Natural killer cell (primary cell): ENCODE measurements at regions not wholly inside any gene's neighbourhood (a gene's known extent, or its start where the extent isn't known, plus 50 kb on each side); places are given as distances from the start of the nearest gene placed in this dataset.

Experiments used
- ATAC-seq, 3 donors: fragments of 150-1000 bp in 2 of 3; fragments of 200-7000 bp in 1 of 3; cut with Tn5 transposase; 1 replicate in 1 of 3; 2 replicates in 2 of 3; pipeline ENCODE4 v1.10.0; 2021; ENCODE audit warnings: mild to moderate bottlenecking in 2 of 3, moderate library complexity in 2 of 3
- DNase-seq, 2 donors: peaks; one replicate each; pipeline versions ENCODE4 v3.0.0 to v3.0.0-alpha.2; 2013 to 2021; ENCODE audit warnings: mixed read lengths in 1 of 2
- H3K27ac ChIP-seq: one replicate; pipeline ENCODE4 v1.5.1; 2013; ENCODE audit warnings: mild to moderate bottlenecking, low read length
- H3K27me3 ChIP-seq: one replicate; pipeline ENCODE4 v1.6.1; 2013; ENCODE audit warnings: low read length; ENCODE audit not compliant: control insufficient read depth, insufficient read depth
- H3K36me3 ChIP-seq: one replicate; pipeline ENCODE4 v1.6.1; 2013; ENCODE audit warnings: low read length; ENCODE audit not compliant: control insufficient read depth, insufficient read depth
- H3K4me1 ChIP-seq: one replicate; pipeline ENCODE4 v1.6.1; 2013; ENCODE audit warnings: low read length; ENCODE audit not compliant: control insufficient read depth, insufficient read depth
- H3K4me3 ChIP-seq: one replicate; pipeline ENCODE4 v1.5.1; 2013; ENCODE audit warnings: low read length
- H3K9me3 ChIP-seq: one replicate; pipeline ENCODE4 v1.6.1; 2013; ENCODE audit warnings: low read length; ENCODE audit not compliant: control insufficient read depth, insufficient read depth
- H3K27ac Mint-ChIP-seq, 2 donors: one replicate each; pipeline ENCODE4 v1.8.0; 2022; ENCODE audit warnings: mild to moderate bottlenecking in 2 of 2, mixed read lengths in 2 of 2, moderate library complexity in 1 of 2
- H3K27me3 Mint-ChIP-seq, 2 donors: one replicate each; pipeline ENCODE4 v1.8.0; 2022; ENCODE audit warnings: low read depth in 2 of 2, mixed read lengths in 2 of 2
- H3K36me3 Mint-ChIP-seq: one replicate; pipeline ENCODE4 v1.8.0; 2022; ENCODE audit warnings: mixed read lengths
- H3K4me1 Mint-ChIP-seq, 2 donors: one replicate each; pipeline ENCODE4 v1.8.0; 2022; ENCODE audit warnings: mixed read lengths in 2 of 2
- H3K4me3 Mint-ChIP-seq: one replicate; pipeline ENCODE4 v1.8.0; 2022; ENCODE audit warnings: mild to moderate bottlenecking, moderate library complexity, mixed read lengths
- H3K9me3 Mint-ChIP-seq, 2 donors: one replicate each; pipeline ENCODE4 v1.8.0; 2022; ENCODE audit warnings: mixed read lengths in 2 of 2
- WGBS: methylation state at CpG from one replicate; pipeline ENCODE4 v1.1.7; 2013; ENCODE audit warnings: missing lambda C conversion rate; ENCODE audit not compliant: insufficient coverage; 5-methylcytosine and 5-hydroxymethylcytosine counted together
- intact Hi-C: fragments of 100-400 bp; cut with micrococcal nuclease; formaldehyde crosslinking; loops from one replicate; pipeline ENCODE4 v1.14.2; 2022
- TF ChIP-seq, protein P1 (sequence below): fragments of 200-600 bp; IDR thresholded peaks from one replicate; pipeline ENCODE4 v1.8.0; 2022; ENCODE audit warnings: antibody characterized with exemption

DNA sequence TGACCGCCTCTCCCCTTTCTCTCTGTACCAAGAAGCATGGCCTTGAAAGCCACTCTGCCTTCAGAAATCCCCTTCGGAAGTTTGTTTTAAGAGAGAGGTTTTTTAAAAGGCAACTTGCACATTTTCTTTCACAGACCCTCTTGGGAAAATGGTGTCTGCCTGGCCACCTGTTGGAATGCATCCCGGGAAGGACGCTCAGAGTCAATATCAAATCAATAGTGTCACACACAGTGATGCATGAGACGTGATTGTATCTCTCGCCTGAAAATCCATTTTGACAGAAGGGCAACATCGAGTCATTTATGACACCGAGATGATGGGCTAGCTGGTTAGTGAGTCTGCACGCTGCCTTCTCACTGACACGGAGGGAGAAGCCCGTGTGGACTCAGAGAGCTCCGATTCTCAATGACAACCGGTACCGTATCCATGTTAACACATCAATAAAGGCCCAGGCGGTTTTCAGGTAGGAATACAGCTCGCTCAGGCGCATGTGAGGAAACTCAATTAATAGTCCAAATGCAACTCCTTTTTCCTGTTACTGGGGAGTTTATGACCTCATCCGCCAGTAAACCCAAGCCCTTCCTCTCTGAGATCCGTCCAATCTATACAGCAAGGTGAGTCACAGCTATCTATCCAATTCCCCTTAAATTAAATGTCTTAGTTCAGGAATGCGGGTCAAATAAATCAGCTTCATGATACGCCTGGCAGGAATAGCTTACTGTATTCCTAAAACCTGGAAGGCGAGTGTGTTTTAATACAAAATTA is 621.5 kb upstream of the MKI67 start:
- Mint-ChIP-seq H3K4me3 (no peak overlapping the region), H3K9me3 (no peaks in the 10 kb centered on the region), H3K27me3 (peaks cover 3 to 20% of the 10 kb centered on the region in 2 donors), H3K4me1 (no peaks in the 10 kb centered on the region), H3K27ac (no peak overlapping the region), H3K36me3 (no peaks in the 10 kb centered on the region)
- 90% methylated on average over 22 of the region's 22 CpGs for WGBS
- intact Hi-C loops: no loop called here
- ATAC-seq (no peak), DNase-seq (no peak)
- no peaks in the 10 kb centered on the region for H3K4me1 ChIP-seq
- no peak overlapping the region for H3K27ac ChIP-seq
- no peaks in the 10 kb centered on the region for H3K27me3 ChIP-seq
- H3K36me3 ChIP-seq: no peaks in the 10 kb centered on the region
- no peaks in the 10 kb centered on the region for H3K9me3 ChIP-seq
- TF ChIP-seq, protein P1, sequence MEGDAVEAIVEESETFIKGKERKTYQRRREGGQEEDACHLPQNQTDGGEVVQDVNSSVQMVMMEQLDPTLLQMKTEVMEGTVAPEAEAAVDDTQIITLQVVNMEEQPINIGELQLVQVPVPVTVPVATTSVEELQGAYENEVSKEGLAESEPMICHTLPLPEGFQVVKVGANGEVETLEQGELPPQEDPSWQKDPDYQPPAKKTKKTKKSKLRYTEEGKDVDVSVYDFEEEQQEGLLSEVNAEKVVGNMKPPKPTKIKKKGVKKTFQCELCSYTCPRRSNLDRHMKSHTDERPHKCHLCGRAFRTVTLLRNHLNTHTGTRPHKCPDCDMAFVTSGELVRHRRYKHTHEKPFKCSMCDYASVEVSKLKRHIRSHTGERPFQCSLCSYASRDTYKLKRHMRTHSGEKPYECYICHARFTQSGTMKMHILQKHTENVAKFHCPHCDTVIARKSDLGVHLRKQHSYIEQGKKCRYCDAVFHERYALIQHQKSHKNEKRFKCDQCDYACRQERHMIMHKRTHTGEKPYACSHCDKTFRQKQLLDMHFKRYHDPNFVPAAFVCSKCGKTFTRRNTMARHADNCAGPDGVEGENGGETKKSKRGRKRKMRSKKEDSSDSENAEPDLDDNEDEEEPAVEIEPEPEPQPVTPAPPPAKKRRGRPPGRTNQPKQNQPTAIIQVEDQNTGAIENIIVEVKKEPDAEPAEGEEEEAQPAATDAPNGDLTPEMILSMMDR: no peak
- H3K4me3 ChIP-seq: no peak overlapping the region

DNA sequence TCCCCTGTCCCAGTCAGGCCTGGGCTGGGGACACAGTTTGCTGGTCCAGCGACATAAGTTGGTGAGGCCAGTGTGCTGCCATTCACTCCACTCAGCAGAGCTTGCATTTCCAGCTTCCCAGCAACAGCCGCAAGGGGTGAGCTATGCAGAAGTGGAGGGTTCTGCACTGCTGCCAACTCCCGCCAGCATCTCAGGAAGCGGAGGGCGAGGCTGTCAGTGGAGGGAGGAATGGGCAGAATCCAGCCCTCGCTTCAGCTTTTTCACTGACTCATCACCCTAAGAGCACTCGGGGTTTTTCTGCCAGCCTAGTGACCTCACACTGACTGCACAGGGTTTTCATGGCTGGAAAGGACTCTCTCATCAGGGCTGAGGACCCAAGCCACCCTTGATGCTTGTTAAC is 625.1 kb upstream of the MKI67 start:
- Histone ChIP-seq H3K27me3 (no peaks in the 10 kb centered on the region), H3K4me3 (no peak overlapping the region), H3K4me1 (no peaks in the 10 kb centered on the region), H3K27ac (no peak overlapping the region), H3K36me3 (no peaks in the 10 kb centered on the region), H3K9me3 (no peaks in the 10 kb centered on the region)
- Mint-ChIP-seq H3K4me1 (no peaks in the 10 kb centered on the region), H3K36me3 (no peaks in the 10 kb centered on the region), H3K27ac (no peak overlapping the region), H3K9me3 (no peaks in the 10 kb centered on the region), H3K4me3 (no peak overlapping the region), H3K27me3 (no peaks in the 10 kb centered on the region)
- DNase-seq (no peak), ATAC-seq (no peak)
- TF ChIP-seq, protein P1: no peak
- intact Hi-C loops: no loop called here
- WGBS: 63% methylated on average over 7 of the region's 7 CpGs

DNA sequence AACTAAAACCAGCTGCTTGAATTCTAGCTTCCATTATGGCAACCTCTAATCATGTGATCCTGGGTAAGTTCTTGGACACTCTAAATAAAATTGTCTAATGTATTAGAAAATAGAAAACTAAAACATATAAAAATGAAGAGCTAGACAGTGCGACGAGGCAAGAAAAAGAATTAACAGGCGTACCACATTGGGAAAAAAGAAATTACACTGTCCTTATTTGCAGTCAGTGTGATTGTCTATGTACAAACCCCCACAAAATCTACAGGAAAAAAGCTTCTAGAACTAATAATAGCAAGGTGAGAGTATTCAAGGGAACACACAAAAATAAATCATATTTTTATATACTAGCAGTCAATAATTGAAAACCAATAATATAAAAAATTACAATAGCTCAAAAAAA is 625.6 kb upstream of the MKI67 start:
- H3K27ac ChIP-seq: no peak overlapping the region
- TF ChIP-seq, protein P1: no peak
- Mint-ChIP-seq H3K9me3 (no peaks in the 10 kb centered on the region), H3K36me3 (no peaks in the 10 kb centered on the region), H3K27ac (no peak overlapping the region), H3K27me3 (no peaks in the 10 kb centered on the region), H3K4me3 (no peak overlapping the region), H3K4me1 (no peaks in the 10 kb centered on the region)
- 100% methylated on average over 3 of the region's 3 CpGs for WGBS
- DNase-seq (no peak), ATAC-seq (no peak)
- no peaks in the 10 kb centered on the region for H3K36me3 ChIP-seq
- no peaks in the 10 kb centered on the region for H3K27me3 ChIP-seq
- intact Hi-C loops: no loop called here
- H3K4me3 ChIP-seq: no peak overlapping the region
- no peaks in the 10 kb centered on the region for H3K9me3 ChIP-seq
- no peaks in the 10 kb centered on the region for H3K4me1 ChIP-seq

DNA sequence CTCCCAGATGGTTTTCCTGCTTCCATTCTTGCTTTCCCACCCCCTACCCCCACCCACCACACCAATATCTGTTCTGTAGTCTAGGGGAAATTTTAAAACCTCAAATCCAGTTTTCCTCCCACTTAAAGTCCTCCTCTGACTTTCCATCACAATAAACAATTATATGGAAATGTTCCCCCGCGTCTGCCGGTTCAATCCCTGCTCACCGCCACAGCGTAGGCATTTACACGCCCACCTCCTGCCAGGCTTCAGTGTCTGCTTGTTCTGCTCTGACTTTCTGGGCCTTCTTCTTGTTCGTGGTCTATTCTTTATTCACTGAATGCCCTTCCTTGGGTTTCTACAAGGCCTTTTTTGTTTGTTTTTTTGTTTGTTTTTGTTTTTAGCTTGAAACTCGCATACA is 633.0 kb upstream of the MKI67 start:
- no peaks in the 10 kb centered on the region for H3K27me3 Mint-ChIP-seq
- no peak overlapping the region for H3K4me3 ChIP-seq
- ATAC-seq (no peak), DNase-seq (no peak)
- H3K9me3 Mint-ChIP-seq: no peaks in the 10 kb centered on the region
- no peaks in the 10 kb centered on the region for H3K9me3 ChIP-seq
- no peaks in the 10 kb centered on the region for H3K4me1 ChIP-seq
- H3K27me3 ChIP-seq: no peaks in the 10 kb centered on the region
- H3K4me1 Mint-ChIP-seq: no peaks in the 10 kb centered on the region
- intact Hi-C loops: no loop called here
- WGBS: 87% methylated on average over 8 of the region's 8 CpGs
- H3K36me3 Mint-ChIP-seq: no peaks in the 10 kb centered on the region
- TF ChIP-seq, protein P1: no peak
- H3K36me3 ChIP-seq: no peaks in the 10 kb centered on the region
- H3K27ac ChIP-seq: no peak overlapping the region
- H3K4me3 Mint-ChIP-seq: no peak overlapping the region
- H3K27ac Mint-ChIP-seq: no peak overlapping the region
